ENCODE measurements at regions not wholly inside any gene's neighbourhood (a gene's known extent, or its start where the extent isn't known, plus 50 kb on each side); places are given as distances from the start of the nearest gene placed in this dataset.

DNA sequence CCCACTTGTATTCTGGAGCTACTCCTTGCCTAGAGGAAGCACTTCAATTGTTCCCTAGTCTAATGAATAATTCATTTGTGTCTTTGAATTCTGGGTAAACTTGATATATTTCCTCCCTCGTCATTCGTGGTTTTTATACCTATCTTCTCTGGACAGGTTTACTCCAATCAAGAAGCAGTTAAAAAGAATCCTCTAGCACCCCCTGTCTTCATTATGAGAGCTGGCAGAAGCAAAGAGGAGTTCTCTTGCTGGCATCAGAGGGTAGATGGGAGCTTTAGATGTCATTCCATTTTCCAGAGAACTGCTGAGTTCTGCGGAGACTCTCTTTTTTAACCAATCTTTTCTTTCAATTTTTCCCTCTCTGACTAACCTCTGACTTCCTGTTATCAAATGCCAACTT, 627.7 kb downstream of the FGF9 start:
- TF ChIP-seq, protein P1, sequence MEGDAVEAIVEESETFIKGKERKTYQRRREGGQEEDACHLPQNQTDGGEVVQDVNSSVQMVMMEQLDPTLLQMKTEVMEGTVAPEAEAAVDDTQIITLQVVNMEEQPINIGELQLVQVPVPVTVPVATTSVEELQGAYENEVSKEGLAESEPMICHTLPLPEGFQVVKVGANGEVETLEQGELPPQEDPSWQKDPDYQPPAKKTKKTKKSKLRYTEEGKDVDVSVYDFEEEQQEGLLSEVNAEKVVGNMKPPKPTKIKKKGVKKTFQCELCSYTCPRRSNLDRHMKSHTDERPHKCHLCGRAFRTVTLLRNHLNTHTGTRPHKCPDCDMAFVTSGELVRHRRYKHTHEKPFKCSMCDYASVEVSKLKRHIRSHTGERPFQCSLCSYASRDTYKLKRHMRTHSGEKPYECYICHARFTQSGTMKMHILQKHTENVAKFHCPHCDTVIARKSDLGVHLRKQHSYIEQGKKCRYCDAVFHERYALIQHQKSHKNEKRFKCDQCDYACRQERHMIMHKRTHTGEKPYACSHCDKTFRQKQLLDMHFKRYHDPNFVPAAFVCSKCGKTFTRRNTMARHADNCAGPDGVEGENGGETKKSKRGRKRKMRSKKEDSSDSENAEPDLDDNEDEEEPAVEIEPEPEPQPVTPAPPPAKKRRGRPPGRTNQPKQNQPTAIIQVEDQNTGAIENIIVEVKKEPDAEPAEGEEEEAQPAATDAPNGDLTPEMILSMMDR (conservative IDR thresholded peaks at IDR 0.05; ENCODE audit: low read length) = no peak
- DNase-seq (ENCODE audit: low read depth) = no peak
- H3K4me3 ChIP-seq (ENCODE audit: low read length) = no peak overlapping the region

DNA sequence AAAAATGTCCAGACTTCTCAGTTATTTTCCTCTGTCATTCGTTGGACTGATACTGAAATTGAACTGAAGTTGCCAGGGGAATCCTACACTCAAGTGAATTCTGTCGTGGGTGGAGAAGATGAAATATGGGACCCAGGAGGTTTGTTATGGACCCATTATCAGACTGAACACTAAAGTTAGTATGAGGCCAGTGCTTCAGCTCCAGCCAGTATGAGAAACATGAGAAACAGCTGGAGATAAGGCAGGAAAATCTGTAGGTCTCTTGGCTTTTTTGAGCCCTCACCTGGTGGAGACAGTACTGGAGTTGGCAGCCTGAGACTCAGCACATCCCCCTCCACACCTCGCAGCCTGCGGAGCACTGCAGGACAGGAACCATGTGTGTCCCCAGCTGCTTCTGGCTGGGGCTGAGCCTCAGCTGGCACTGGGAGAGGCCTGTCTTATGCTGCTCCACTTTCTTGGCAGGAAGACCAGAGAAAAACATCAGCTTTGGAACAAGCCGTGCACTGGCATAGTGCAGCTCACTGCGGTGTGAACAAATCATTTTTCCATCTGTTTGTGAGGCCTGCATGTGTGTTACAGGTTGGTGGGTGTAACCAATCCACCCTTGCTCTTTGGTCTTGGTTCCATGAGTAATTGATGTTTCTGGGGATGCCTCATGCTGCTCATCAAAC, 641.0 kb downstream of the FGF9 start:
- no peak overlapping the region for H3K4me3 ChIP-seq (ENCODE audit: low read length)
- no peak for DNase-seq (ENCODE audit: low read depth)
- TF ChIP-seq, protein P1 (conservative IDR thresholded peaks at IDR 0.05; ENCODE audit: low read length) = no peak

DNA sequence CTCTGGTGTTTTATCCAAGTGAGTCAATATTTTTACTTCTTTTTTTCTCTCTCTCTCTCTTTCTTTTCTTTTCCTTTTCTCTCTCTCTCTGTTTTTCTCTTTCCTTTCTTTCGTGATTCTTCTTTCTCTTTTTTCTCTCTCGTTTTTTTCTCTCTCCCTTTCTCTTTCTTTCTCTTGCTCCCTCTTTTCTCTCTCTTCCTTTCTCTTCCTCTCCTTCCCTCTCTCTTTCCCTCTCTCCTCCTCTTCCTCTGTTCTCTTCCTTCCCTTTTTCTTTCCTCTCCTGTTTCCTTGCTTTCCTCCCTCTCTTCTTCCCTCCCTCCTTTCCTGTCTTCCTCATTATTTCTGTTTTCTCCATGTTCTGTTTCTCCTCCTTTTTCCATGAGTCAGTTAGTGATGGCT, 641.5 kb downstream of the FGF9 start:
- H3K4me3 ChIP-seq (ENCODE audit: low read length) = no peak overlapping the region
- no peak for DNase-seq (ENCODE audit: low read depth)
- TF ChIP-seq, protein P1 (conservative IDR thresholded peaks at IDR 0.05; ENCODE audit: low read length) = no peak

DNA sequence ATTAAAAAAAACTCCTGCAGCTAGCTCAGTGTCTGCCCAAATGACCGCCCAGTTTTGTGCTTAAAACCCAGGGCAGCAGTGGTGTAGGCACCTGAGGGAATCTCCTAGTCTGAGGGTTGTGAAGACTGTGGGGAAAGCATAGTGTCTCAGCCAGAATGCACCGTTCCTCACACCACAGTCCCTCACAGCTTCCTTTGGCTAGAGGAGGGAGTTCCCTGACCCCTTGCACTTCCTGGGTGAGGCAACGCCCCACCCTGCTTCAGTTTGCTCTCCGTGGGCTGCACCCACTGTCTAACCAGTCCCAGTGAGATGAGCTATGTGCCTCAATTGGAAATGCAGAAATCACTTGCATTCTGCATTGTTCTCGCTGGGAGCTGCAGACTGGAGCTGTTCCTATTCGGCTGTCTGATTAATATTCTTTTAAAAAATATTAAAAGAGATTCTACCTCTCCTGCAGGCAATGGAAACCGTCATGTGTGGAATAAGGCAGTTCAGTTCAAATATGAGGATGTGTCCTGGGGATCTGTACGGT, 645.7 kb downstream of the FGF9 start:
- TF ChIP-seq, protein P1 (conservative IDR thresholded peaks at IDR 0.05; ENCODE audit: low read length) = no peak
- H3K4me3 ChIP-seq (ENCODE audit: low read length) = no peak overlapping the region

DNA sequence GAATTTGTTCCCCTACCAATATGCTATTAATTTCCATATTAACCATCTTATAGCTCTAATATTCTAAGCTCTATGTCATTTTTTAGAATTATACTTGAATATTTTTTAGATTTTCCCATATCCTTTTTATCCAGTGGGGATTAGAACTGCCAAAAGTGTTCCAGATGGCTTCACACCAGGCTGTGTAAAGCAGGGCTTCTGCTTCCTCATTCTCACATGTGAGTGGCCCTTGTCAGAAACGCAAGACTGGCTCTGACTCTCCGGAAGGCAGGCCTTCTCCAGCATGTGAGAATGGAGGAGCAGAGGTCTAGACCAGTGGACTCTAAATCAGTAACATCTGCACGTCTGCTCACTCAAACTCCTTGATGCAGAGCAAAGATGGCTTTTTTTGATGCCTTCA, 650.1 kb downstream of the FGF9 start:
- no peak overlapping the region for H3K4me3 ChIP-seq (ENCODE audit: low read length)
- TF ChIP-seq, protein P1 (conservative IDR thresholded peaks at IDR 0.05; ENCODE audit: low read length) = no peak
- DNase-seq (ENCODE audit: low read depth) = no peak

More for the DNA sequence above, 645.7 kb downstream of the FGF9 start:
- DNase-seq (ENCODE audit: low read depth) = no peak

DNA sequence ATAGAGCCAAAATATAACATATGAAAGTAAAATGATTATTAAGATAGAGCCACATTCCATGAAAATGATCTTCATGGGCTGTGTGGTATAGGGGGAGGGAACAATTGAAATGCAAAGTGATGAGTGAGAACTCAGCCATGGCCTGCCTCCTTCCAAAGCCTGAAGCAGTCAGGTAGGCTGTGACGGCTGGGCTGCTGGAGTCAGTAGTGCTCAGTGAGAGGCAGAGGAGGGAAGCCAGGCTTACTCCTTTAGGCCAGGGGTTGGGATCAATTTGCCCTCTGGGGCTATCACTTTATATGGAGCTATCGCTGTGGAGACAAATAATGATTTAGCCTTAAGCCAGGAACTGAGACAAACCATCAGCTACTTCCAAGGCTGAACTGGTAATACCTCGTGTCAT, 654.9 kb downstream of the FGF9 start:
- H3K4me3 ChIP-seq (ENCODE audit: low read length) = no peak overlapping the region
- TF ChIP-seq, protein P1 (conservative IDR thresholded peaks at IDR 0.05; ENCODE audit: low read length) = no peak
- no peak for DNase-seq (ENCODE audit: low read depth)

DNA sequence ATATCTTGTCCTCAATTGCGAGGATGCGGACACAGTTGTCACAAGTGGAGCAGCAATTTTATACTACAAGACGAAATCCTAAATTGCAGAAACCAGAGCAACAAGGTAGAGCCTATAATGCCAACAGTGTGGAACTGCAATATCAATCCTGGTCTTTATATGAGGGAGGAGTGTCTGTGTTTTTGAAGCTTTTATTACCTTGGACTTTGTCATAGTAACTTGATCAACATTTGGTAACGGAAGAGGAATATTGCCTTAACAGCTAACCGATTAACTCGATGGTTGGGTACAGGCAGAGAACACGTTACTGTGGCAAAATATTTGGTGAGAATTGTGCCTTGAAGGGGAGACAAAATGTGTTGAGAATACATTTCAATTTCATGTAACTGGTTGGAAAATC, 661.5 kb downstream of the FGF9 start:
- H3K4me3 ChIP-seq (ENCODE audit: low read length) = no peak overlapping the region
- TF ChIP-seq, protein P1 (conservative IDR thresholded peaks at IDR 0.05; ENCODE audit: low read length) = no peak
- no peak for DNase-seq (ENCODE audit: low read depth)

Measured in AG10803 (cell line).